ENCODE measurements at regions not wholly inside any gene's neighbourhood (a gene's known extent, or its start where the extent isn't known, plus 50 kb on each side); places are given as distances from the start of the nearest gene placed in this dataset.

GRCh38 chr2:234661175-234661574 lies 164.3 kb upstream of the ARL4C start:
- H3K36me3 ChIP-seq (ENCODE audit: control insufficient read depth in 2 of 4, insufficient read depth in 4 of 4, low read length in 3 of 4): no peaks in the 10 kb centered on the region; a peak in 1 of 8 replicates
- H3K79me1 ChIP-seq (ENCODE audit: low read depth, low read length): no peaks in the 10 kb centered on the region
- no peak overlapping the region for H4K5ac ChIP-seq (ENCODE audit: insufficient read length, low read depth, low read length)
- H2BK5ac ChIP-seq (ENCODE audit: low read depth, low read length): no peak overlapping the region
- no peak overlapping the region for H2BK120ac ChIP-seq (replicated peaks; ENCODE audit: low read depth, low read length)
- H3K4me2 ChIP-seq (ENCODE audit: insufficient read depth in 1 of 2, low read depth in 2 of 2, low read length in 2 of 2): no peak overlapping the region
- H3K9me3 ChIP-seq (ENCODE audit: insufficient read depth in 2 of 2, low read depth in 1 of 2, low read length in 1 of 2): peaks cover 17 to 22% of the 10 kb centered on the region in 2 experiments
- WGBS, 2 experiments (ENCODE audit: extremely low coverage in 1 of 2, insufficient coverage in 1 of 2, insufficient read length in 1 of 2, insufficient replicate concordance in 2 of 2, low coverage in 1 of 2, low lambda C conversion rate in 2 of 2, missing lambda C conversion rate in 1 of 2): 92% methylated on average over 3 of the region's 3 CpGs; no CpG with 5 or more reads in 1 of the 2 experiments
- H3K27ac ChIP-seq (ENCODE audit: low read depth, low read length): no peak overlapping the region
- H2BK20ac ChIP-seq (ENCODE audit: low read length): no peak overlapping the region
- no peaks in the 10 kb centered on the region for H4K20me1 ChIP-seq (replicated peaks in 1 of 2; ENCODE audit: control insufficient read depth in 1 of 2, insufficient read depth in 2 of 2, low read length in 2 of 2)
- no peak overlapping the region for H4K8ac ChIP-seq (ENCODE audit: extremely low read depth, insufficient read depth, low read length)
- no peak overlapping the region for H3K9ac ChIP-seq (replicated peaks in 1 of 4; ENCODE audit: extremely low read depth in 1 of 4, low read depth in 3 of 4, low read length in 3 of 4)
- DNase-seq (ENCODE audit: low read depth in 1 of 2, low spot score in 2 of 2) (peak in 1 of 2 experiments; percentile 24), FAIRE-seq (no peak)
- no peak overlapping the region for H2AFZ ChIP-seq (ENCODE audit: low read length)
- ChIA-PET POLR2A (ENCODE audit: partially characterized antibody) (no interaction called here), CTCF (ENCODE audit: partially characterized antibody) (interaction anchor here (0.8 to 1.3 kb wide), 4 partner anchors 8 to 17 kb away, joined by 3 to 4 read pairs (median 3); no protein-coding TSS in a partner anchor)
- H3K4me1 ChIP-seq (replicated peaks in 1 of 4; ENCODE audit: control insufficient read depth in 3 of 4, insufficient read depth in 4 of 4, low read length in 3 of 4): no peaks in the 10 kb centered on the region; a peak in 1 of 7 replicates
- no peak overlapping the region for H2BK15ac ChIP-seq (ENCODE audit: low read length)
- no peak overlapping the region for H3K4ac ChIP-seq (replicated peaks; ENCODE audit: insufficient read length, low read depth, low read length)
- no peaks in the 10 kb centered on the region for H3K23me2 ChIP-seq (ENCODE audit: low read depth, low read length)
- no peak overlapping the region for H3K56ac ChIP-seq (replicated peaks; ENCODE audit: insufficient read length, low read depth, low read length)
- no peaks in the 10 kb centered on the region for H3K79me2 ChIP-seq (ENCODE audit: control insufficient read depth in 1 of 2, insufficient read depth in 2 of 2, low read length in 2 of 2)
- no peak overlapping the region for H3K14ac ChIP-seq (ENCODE audit: insufficient read length)
- no peak overlapping the region for H3K18ac ChIP-seq (ENCODE audit: extremely low read depth, low read length)
- H3K4me3 ChIP-seq (ENCODE audit: extremely low read depth in 1 of 4, insufficient read depth in 2 of 4, low read depth in 3 of 4, low read length in 4 of 4): no peak overlapping the region
- no peak overlapping the region for H3K23ac ChIP-seq (ENCODE audit: insufficient read length)
- H2BK12ac ChIP-seq (ENCODE audit: low read depth, low read length): no peak overlapping the region
- H3K27me3 ChIP-seq (replicated peaks in 1 of 4; ENCODE audit: control insufficient read depth in 3 of 4, extremely low read depth in 1 of 4, insufficient read depth in 3 of 4, low read length in 3 of 4): no peaks in the 10 kb centered on the region
- no peak overlapping the region for H2AK5ac ChIP-seq (ENCODE audit: low read depth, low read length)
- no peak overlapping the region for H4K91ac ChIP-seq (replicated peaks; ENCODE audit: insufficient read length, low read length)
- no peak for TF ChIP-seq PHF8 (conservative IDR thresholded peaks at IDR 0.05; ENCODE audit: low read depth, low read length)
- no peak for TF ChIP-seq SIX5 (IDR thresholded peaks at IDR 0.05; ENCODE audit: low read depth, low read length)
- TF ChIP-seq EZH2 (IDR thresholded peaks at IDR 0.05; ENCODE audit: low read depth, low read length, severe bottlenecking): no peak
- TF ChIP-seq CHD2 (IDR thresholded peaks at IDR 0.05; ENCODE audit: low read length): no peak
- TF ChIP-seq BACH1 (IDR thresholded peaks at IDR 0.05; ENCODE audit: low read length): no peak
- no peak for TF ChIP-seq TAF1 (IDR thresholded peaks at IDR 0.05; ENCODE audit: low read depth, low read length)
- no peak for TF ChIP-seq NRF1 (IDR thresholded peaks at IDR 0.05; ENCODE audit: low read depth, low read length)
- no peak for TF ChIP-seq RAD21 (IDR thresholded peaks at IDR 0.05 in 1 of 2, conservative IDR thresholded peaks at IDR 0.05 in 1 of 2; ENCODE audit: low read depth in 2 of 2, low read length in 2 of 2)
- no peak for TF ChIP-seq POLR2A (IDR thresholded peaks at IDR 0.05; ENCODE audit: control extremely low read depth in 1 of 2, low read depth in 2 of 2, low read length in 2 of 2)
- TF ChIP-seq ZNF274 (IDR thresholded peaks at IDR 0.05; ENCODE audit: borderline replicate concordance, extremely low read depth, low read length): no peak
- TF ChIP-seq BRCA1 (IDR thresholded peaks at IDR 0.05; ENCODE audit: low read depth, low read length): no peak
- no peak for TF ChIP-seq TAF7 (optimal IDR thresholded peaks at IDR 0.05; ENCODE audit: borderline replicate concordance, low read depth, low read length)
- TF ChIP-seq CEBPB (IDR thresholded peaks at IDR 0.05; ENCODE audit: low read depth, low read length): no peak
- no peak for TF ChIP-seq TBP (IDR thresholded peaks at IDR 0.05; ENCODE audit: low read depth, low read length)
- no peak for TF ChIP-seq SP2 (IDR thresholded peaks at IDR 0.05; ENCODE audit: low read length)
- TF ChIP-seq TCF12 (IDR thresholded peaks at IDR 0.05; ENCODE audit: low read depth, low read length): no peak
- TF ChIP-seq JUND (IDR thresholded peaks at IDR 0.05; ENCODE audit: low read length): no peak
